ENCODE measurements at regions not wholly inside any gene's neighbourhood (a gene's known extent, or its start where the extent isn't known, plus 50 kb on each side); places are given as distances from the start of the nearest gene placed in this dataset.

DNA sequence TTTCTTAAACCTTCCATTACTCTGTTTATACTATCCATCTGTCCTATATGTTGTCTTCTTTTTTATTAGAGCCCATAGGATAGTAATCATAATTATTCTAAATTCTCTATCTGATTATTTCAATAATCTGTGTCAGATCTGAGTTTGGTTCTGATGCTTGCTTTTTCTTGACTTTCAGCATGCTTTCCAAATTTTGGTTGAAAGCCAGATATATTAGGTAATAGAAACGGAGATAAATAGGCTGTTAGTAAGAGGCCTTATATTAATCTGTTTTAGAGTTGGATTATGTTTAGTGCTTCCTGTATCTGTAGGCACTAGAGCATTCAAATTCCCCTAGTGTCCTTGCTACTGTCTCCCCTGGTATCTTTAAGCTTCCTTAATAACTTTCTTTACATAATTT lies 939.9 kb upstream of the GHITM start:
- ChIA-PET POLR2A (no interaction called here), CTCF (no interaction called here)
- WGBS (ENCODE audit: missing lambda C conversion rate), result 0% methylated on average over 1 of the region's 1 CpG
- no peaks in the 10 kb centered on the region for H3K4me1 ChIP-seq
- FAIRE-seq (no peak), ATAC-seq (no peak), DNase-seq (ENCODE audit: low read depth in 1 of 2, low spot score in 1 of 2) (no peak)
- no peaks in the 10 kb centered on the region; the same call in 2 of the 3 replicates for H3K9me3 ChIP-seq
- TF ChIP-seq TFCP2L1 (CRISPR knock-in tag; IDR thresholded peaks at IDR 0.05), result no peak
- TF ChIP-seq, protein P1, sequence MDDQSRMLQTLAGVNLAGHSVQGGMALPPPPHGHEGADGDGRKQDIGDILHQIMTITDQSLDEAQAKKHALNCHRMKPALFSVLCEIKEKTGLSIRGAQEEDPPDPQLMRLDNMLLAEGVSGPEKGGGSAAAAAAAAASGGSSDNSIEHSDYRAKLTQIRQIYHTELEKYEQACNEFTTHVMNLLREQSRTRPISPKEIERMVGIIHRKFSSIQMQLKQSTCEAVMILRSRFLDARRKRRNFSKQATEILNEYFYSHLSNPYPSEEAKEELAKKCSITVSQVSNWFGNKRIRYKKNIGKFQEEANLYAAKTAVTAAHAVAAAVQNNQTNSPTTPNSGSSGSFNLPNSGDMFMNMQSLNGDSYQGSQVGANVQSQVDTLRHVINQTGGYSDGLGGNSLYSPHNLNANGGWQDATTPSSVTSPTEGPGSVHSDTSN (IDR thresholded peaks at IDR 0.05), result no peak
- no peak for TF ChIP-seq NFE2L2 (conservative IDR thresholded peaks at IDR 0.05; ENCODE audit: low read length)
- TF ChIP-seq, protein P2, sequence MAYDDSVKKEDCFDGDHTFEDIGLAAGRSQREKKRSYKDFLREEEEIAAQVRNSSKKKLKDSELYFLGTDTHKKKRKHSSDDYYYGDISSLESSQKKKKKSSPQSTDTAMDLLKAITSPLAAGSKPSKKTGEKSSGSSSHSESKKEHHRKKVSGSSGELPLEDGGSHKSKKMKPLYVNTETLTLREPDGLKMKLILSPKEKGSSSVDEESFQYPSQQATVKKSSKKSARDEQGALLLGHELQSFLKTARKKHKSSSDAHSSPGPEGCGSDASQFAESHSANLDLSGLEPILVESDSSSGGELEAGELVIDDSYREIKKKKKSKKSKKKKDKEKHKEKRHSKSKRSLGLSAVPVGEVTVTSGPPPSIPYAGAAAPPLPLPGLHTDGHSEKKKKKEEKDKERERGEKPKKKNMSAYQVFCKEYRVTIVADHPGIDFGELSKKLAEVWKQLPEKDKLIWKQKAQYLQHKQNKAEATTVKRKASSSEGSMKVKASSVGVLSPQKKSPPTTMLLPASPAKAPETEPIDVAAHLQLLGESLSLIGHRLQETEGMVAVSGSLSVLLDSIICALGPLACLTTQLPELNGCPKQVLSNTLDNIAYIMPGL (CRISPR knock-in tag; IDR thresholded peaks at IDR 0.05; ENCODE audit: borderline replicate concordance), result no peak
- TF ChIP-seq HOXA7 (CRISPR knock-in tag; IDR thresholded peaks at IDR 0.05), result no peak
- no peak for TF ChIP-seq CBX2 (IDR thresholded peaks at IDR 0.05; ENCODE audit: borderline replicate concordance, low read depth)
- TF ChIP-seq RFX5 (IDR thresholded peaks at IDR 0.05), result no peak
- no peak for TF ChIP-seq E2F6 (IDR thresholded peaks at IDR 0.05; ENCODE audit: borderline replicate concordance, low read depth)
- TF ChIP-seq PHF8 (IDR thresholded peaks at IDR 0.05; ENCODE audit: borderline replicate concordance, low read depth), result no peak
- no peak for TF ChIP-seq RCOR1 (IDR thresholded peaks at IDR 0.05; ENCODE audit: low read depth, low read length)
- no peak for TF ChIP-seq EP300 (IDR thresholded peaks at IDR 0.05)
- TF ChIP-seq HEYL (CRISPR knock-in tag; IDR thresholded peaks at IDR 0.05), result no peak
- no peak for TF ChIP-seq RAD21 (conservative IDR thresholded peaks at IDR 0.05 in 1 of 2, IDR thresholded peaks at IDR 0.05 in 1 of 2)
- no peak for TF ChIP-seq ZSCAN20 (CRISPR knock-in tag; IDR thresholded peaks at IDR 0.05)
- no peak for TF ChIP-seq EHF (CRISPR knock-in tag; IDR thresholded peaks at IDR 0.05)
- TF ChIP-seq, protein P3, sequence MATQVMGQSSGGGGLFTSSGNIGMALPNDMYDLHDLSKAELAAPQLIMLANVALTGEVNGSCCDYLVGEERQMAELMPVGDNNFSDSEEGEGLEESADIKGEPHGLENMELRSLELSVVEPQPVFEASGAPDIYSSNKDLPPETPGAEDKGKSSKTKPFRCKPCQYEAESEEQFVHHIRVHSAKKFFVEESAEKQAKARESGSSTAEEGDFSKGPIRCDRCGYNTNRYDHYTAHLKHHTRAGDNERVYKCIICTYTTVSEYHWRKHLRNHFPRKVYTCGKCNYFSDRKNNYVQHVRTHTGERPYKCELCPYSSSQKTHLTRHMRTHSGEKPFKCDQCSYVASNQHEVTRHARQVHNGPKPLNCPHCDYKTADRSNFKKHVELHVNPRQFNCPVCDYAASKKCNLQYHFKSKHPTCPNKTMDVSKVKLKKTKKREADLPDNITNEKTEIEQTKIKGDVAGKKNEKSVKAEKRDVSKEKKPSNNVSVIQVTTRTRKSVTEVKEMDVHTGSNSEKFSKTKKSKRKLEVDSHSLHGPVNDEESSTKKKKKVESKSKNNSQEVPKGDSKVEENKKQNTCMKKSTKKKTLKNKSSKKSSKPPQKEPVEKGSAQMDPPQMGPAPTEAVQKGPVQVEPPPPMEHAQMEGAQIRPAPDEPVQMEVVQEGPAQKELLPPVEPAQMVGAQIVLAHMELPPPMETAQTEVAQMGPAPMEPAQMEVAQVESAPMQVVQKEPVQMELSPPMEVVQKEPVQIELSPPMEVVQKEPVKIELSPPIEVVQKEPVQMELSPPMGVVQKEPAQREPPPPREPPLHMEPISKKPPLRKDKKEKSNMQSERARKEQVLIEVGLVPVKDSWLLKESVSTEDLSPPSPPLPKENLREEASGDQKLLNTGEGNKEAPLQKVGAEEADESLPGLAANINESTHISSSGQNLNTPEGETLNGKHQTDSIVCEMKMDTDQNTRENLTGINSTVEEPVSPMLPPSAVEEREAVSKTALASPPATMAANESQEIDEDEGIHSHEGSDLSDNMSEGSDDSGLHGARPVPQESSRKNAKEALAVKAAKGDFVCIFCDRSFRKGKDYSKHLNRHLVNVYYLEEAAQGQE (IDR thresholded peaks at IDR 0.05), result no peak
- no peak for TF ChIP-seq TP53 (CRISPR knock-in tag; IDR thresholded peaks at IDR 0.05)
- no peak overlapping the region for H3K4me2 ChIP-seq
- H3K27ac ChIP-seq, result no peak overlapping the region
- H3K4me3 ChIP-seq, result no peak overlapping the region

GRCh38 chr10:83205861-83206260 lies 933.4 kb upstream of the GHITM start:
- ChIA-PET POLR2A (no interaction called here), CTCF (no interaction called here)
- no peak overlapping the region for H3K4me3 ChIP-seq
- FAIRE-seq (peak; percentile 78), ATAC-seq (no peak), DNase-seq (ENCODE audit: low read depth in 1 of 2, low spot score in 1 of 2) (no peak)
- no peak overlapping the region for H3K4me2 ChIP-seq
- whole genome bisulfite sequencing (ENCODE audit: missing lambda C conversion rate), result 47% methylated on average over 2 of the region's 2 CpGs
- H3K4me1 ChIP-seq, result no peaks in the 10 kb centered on the region
- TF ChIP-seq ELK1 (IDR thresholded peaks at IDR 0.05; ENCODE audit: low read depth, low read length), result no peak
- no peaks in the 10 kb centered on the region; the same call in 2 of the 3 replicates for H3K9me3 ChIP-seq
- no peak overlapping the region for H3K27ac ChIP-seq

All from A549 (cell line).